ENCODE measurements at regions not wholly inside any gene's neighbourhood (a gene's known extent, or its start where the extent isn't known, plus 50 kb on each side); places are given as distances from the start of the nearest gene placed in this dataset.
"Not testable (repeated sequence)": the region's sequence is repeated elsewhere in the genome, so short reads cannot be mapped to it uniquely, and the experiment has no call there.

- FAIRE-seq = no peak
- no peak for DNase-seq (ENCODE audit: extremely low spot score, insufficient read length, low read depth)
Observed at GRCh38 chr5:44252545-44252944, 136.7 kb downstream of the FGF10 start.

- no peak for FAIRE-seq
- DNase-seq (ENCODE audit: extremely low spot score, insufficient read length, low read depth) = no peak
Observed at GRCh38 chr5:44246986-44247385, 142.2 kb downstream of the FGF10 start.

- FAIRE-seq (no peak), DNase-seq (ENCODE audit: extremely low spot score, insufficient read length, low read depth) (no peak)
Observed at GRCh38 chr5:44245935-44246334, 143.3 kb downstream of the FGF10 start.

GRCh38 chr5:44242791-44243190 lies 146.4 kb downstream of the FGF10 start:
- DNase-seq (ENCODE audit: extremely low spot score, insufficient read length, low read depth) (no peak), FAIRE-seq (no peak)

GRCh38 chr5:44236040-44236439 lies 153.2 kb downstream of the FGF10 start:
- no peak for FAIRE-seq

GRCh38 chr5:44233691-44234090 lies 155.5 kb downstream of the FGF10 start:
- DNase-seq (ENCODE audit: extremely low spot score, insufficient read length, low read depth) (no peak), FAIRE-seq (no peak)

More at GRCh38 chr5:44236040-44236439, 153.2 kb downstream of the FGF10 start:
- no peak for DNase-seq (ENCODE audit: extremely low spot score, insufficient read length, low read depth)

GRCh38 chr5:44225231-44226160 lies 163.7 kb downstream of the FGF10 start:
- no peak for DNase-seq (ENCODE audit: extremely low spot score, insufficient read length, low read depth)
- no peak for FAIRE-seq

- DNase-seq (ENCODE audit: extremely low spot score, insufficient read length, low read depth) (no peak), FAIRE-seq (no peak)
Observed at GRCh38 chr5:44199408-44199807, 189.8 kb downstream of the FGF10 start.

GRCh38 chr5:44189255-44189654 lies 200.0 kb downstream of the FGF10 start:
- DNase-seq (ENCODE audit: extremely low spot score, insufficient read length, low read depth) (no peak), FAIRE-seq (no peak)

- no peak for FAIRE-seq
- no peak for DNase-seq (ENCODE audit: extremely low spot score, insufficient read length, low read depth)
Observed at GRCh38 chr5:44187973-44188372, 201.2 kb downstream of the FGF10 start.

GRCh38 chr5:44183753-44184152 lies 205.5 kb downstream of the FGF10 start:
- no peak for DNase-seq (ENCODE audit: extremely low spot score, insufficient read length, low read depth)
- FAIRE-seq = no peak

- FAIRE-seq (no peak), DNase-seq (ENCODE audit: extremely low spot score, insufficient read length, low read depth) (no peak)
Observed at GRCh38 chr5:44183312-44183711, 205.9 kb downstream of the FGF10 start.

GRCh38 chr5:44178414-44178813 lies 210.8 kb downstream of the FGF10 start:
- DNase-seq (ENCODE audit: extremely low spot score, insufficient read length, low read depth) (no peak), FAIRE-seq (no peak)

GRCh38 chr5:44167540-44167939 lies 221.7 kb downstream of the FGF10 start:
- no peak for FAIRE-seq

GRCh38 chr5:44160369-44160768 lies 228.9 kb downstream of the FGF10 start:
- DNase-seq (ENCODE audit: extremely low spot score, insufficient read length, low read depth) = no peak
- no peak for FAIRE-seq

More at GRCh38 chr5:44167540-44167939, 221.7 kb downstream of the FGF10 start:
- DNase-seq (ENCODE audit: extremely low spot score, insufficient read length, low read depth) = no peak

GRCh38 chr5:44150075-44150723 lies 239.0 kb downstream of the FGF10 start:
- DNase-seq (ENCODE audit: extremely low spot score, insufficient read length, low read depth) = no peak
- no peak for FAIRE-seq

- not testable (repeated sequence) for FAIRE-seq; DNase-seq (ENCODE audit: extremely low spot score, insufficient read length, low read depth)
Observed at GRCh38 chr5:44117947-44118346, 271.3 kb downstream of the FGF10 start.

GRCh38 chr5:44108232-44108631 lies 281.0 kb downstream of the FGF10 start:
- not testable (repeated sequence) for FAIRE-seq; DNase-seq (ENCODE audit: extremely low spot score, insufficient read length, low read depth)

GRCh38 chr5:44099643-44100042 lies 289.6 kb downstream of the FGF10 start:
- FAIRE-seq (no peak), DNase-seq (ENCODE audit: extremely low spot score, insufficient read length, low read depth) (no peak)

- DNase-seq (ENCODE audit: extremely low spot score, insufficient read length, low read depth) (no peak), FAIRE-seq (no peak)
Observed at GRCh38 chr5:44089424-44090144, 299.6 kb downstream of the FGF10 start.

- no peak for FAIRE-seq
- no peak for DNase-seq (ENCODE audit: extremely low spot score, insufficient read length, low read depth)
Observed at GRCh38 chr5:44085083-44085482, 304.1 kb downstream of the FGF10 start.

Measured in GM18507 (cell line).